PFSK-1 (cell line): ENCODE measurements at regions not wholly inside any gene's neighbourhood (a gene's known extent, or its start where the extent isn't known, plus 50 kb on each side); places are given as distances from the start of the nearest gene placed in this dataset.

ENCODE experiments used
- FOXP2 ChIP-seq: optimal IDR thresholded peaks from 2 replicates; pipeline ENCODE3; 2011; ENCODE audit warnings: borderline replicate concordance, control low read depth, inconsistent platforms; ENCODE audit not compliant: insufficient read depth; ENCODE audit errors: extremely low read length, extremely low read depth
- POLR2AphosphoS5 ChIP-seq: IDR thresholded peaks from 2 replicates; pipeline ENCODE4 v1.6.1; 2012; ENCODE audit warnings: low read depth, mild to moderate bottlenecking, control low read depth, low read length, moderate library complexity
- SIN3A ChIP-seq: IDR thresholded peaks from 2 replicates; pipeline ENCODE4 v1.6.1; 2012; ENCODE audit warnings: mild to moderate bottlenecking, low read length, moderate library complexity, borderline replicate concordance; ENCODE audit not compliant: insufficient read depth
- TAF1 ChIP-seq: IDR thresholded peaks from 2 replicates; pipeline ENCODE4 v1.6.1; 2012; ENCODE audit warnings: low read length, control low read depth, borderline replicate concordance; ENCODE audit not compliant: insufficient read depth
- TF ChIP-seq, protein P1 (sequence below), 2 experiments: IDR thresholded peaks; 2 replicates each; pipeline versions ENCODE4 v1.6.1 to v1.8.0; 2011 to 2012; ENCODE audit warnings: low read depth in 2 of 2, low read length in 2 of 2, control low read depth in 1 of 2, inconsistent platforms in 1 of 2, mild to moderate bottlenecking in 1 of 2, moderate library complexity in 1 of 2; ENCODE audit not compliant: insufficient read depth in 1 of 2

DNA sequence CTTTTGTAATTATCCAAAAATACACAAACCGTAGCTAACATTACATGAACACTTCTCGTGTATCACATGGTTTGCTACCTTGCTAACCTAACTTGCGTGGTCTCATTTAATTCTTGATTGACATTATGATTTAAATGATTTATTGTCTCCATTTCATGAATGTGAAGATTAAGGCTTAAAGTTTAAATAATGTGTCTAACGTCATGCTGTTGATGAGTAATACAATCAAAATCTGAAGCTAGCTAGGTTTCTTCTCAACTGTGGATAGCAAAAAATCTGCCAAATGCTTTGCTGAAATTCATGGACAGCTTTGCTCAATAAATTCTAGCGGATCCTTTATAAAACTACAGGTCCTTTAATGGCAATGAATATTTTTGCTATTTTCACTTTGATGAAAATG lies 274.1 kb upstream of the MC4R start:
- TF ChIP-seq, protein P1, sequence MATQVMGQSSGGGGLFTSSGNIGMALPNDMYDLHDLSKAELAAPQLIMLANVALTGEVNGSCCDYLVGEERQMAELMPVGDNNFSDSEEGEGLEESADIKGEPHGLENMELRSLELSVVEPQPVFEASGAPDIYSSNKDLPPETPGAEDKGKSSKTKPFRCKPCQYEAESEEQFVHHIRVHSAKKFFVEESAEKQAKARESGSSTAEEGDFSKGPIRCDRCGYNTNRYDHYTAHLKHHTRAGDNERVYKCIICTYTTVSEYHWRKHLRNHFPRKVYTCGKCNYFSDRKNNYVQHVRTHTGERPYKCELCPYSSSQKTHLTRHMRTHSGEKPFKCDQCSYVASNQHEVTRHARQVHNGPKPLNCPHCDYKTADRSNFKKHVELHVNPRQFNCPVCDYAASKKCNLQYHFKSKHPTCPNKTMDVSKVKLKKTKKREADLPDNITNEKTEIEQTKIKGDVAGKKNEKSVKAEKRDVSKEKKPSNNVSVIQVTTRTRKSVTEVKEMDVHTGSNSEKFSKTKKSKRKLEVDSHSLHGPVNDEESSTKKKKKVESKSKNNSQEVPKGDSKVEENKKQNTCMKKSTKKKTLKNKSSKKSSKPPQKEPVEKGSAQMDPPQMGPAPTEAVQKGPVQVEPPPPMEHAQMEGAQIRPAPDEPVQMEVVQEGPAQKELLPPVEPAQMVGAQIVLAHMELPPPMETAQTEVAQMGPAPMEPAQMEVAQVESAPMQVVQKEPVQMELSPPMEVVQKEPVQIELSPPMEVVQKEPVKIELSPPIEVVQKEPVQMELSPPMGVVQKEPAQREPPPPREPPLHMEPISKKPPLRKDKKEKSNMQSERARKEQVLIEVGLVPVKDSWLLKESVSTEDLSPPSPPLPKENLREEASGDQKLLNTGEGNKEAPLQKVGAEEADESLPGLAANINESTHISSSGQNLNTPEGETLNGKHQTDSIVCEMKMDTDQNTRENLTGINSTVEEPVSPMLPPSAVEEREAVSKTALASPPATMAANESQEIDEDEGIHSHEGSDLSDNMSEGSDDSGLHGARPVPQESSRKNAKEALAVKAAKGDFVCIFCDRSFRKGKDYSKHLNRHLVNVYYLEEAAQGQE (IDR thresholded peaks at IDR 0.05; ENCODE audit: insufficient read depth in 1 of 2, low read depth in 2 of 2, low read length in 2 of 2): no peak
- no peak for TF ChIP-seq POLR2AphosphoS5
- TF ChIP-seq FOXP2: no peak
- TF ChIP-seq TAF1: no peak
- no peak for TF ChIP-seq SIN3A

DNA sequence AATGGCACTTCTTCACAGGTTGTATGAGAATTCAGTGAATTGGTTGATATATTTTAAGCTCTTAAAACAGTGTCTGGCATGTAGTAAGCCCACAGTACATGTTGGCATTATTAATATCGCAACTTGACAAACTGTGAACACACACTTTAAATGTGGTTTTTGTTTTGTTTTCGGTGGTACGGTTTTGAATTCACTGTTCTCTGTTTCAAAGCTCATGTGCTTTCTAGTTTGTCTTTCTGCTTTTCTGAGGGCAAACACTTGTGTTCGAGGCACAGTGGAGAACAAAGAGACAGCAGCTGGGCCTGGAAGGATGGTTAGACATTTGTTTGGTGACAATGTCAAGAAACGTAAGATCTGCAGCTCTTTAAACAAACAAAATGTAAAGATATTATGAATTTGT lies 276.5 kb upstream of the MC4R start:
- TF ChIP-seq SIN3A (no peak), TAF1 (no peak), FOXP2 (no peak), POLR2AphosphoS5 (no peak)
- TF ChIP-seq, protein P1 (IDR thresholded peaks at IDR 0.05; ENCODE audit: insufficient read depth in 1 of 2, low read depth in 2 of 2, low read length in 2 of 2): no peak

DNA sequence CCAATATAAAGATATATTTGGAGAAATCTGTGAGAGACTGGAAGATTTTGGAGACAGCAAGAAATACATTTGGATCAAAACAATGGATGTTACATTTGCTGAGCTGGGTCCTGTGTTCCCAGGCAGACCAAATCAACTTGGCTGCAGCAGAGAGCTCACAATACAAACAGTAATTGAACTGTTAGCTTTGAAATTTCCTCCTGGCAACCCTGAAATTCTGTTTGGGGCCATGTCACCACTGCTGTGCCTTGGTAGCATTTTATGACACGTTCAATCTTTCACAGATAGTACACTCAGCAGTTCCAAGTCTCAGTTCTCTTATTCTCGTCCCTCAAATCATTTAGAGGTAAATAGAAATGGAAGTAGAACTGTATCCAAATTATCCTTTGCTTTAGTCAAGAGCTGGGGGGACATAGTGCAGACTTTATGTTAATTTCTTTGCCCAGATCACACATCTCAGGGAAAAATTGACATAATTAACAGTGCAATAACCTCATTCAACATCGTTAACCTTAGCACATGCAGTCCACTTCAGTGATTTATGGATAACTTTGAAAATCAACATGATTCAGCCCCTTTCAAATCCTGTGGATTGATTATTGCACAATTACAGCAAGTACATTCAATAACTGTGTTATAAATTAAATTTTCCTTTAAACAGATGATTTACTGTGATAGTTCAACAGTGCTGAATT lies 277.4 kb upstream of the MC4R start:
- no peak for TF ChIP-seq FOXP2
- TF ChIP-seq SIN3A: no peak
- TF ChIP-seq TAF1: no peak
- TF ChIP-seq, protein P1 (IDR thresholded peaks at IDR 0.05; ENCODE audit: insufficient read depth in 1 of 2, low read depth in 2 of 2, low read length in 2 of 2): no peak
- TF ChIP-seq POLR2AphosphoS5: no peak

DNA sequence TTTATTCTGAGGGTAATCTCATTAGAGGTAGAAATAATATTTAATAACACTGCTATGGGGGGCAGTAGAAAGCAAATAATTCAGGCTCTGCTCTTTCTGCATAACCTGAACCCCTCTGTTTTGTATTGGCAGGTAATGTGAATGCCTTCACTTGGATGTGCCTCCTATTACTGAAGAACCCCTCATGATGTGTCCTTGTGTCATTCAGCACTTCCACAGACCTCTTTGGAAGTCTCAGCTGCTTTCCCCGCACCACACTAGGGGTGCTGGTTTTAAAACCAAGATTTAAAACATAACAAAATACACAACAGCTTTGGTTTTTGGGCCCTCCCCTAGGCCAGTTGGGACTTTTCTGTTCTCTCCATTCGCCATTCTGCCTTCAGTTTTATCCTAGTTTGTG lies 281.7 kb upstream of the MC4R start:
- TF ChIP-seq, protein P1 (IDR thresholded peaks at IDR 0.05; ENCODE audit: insufficient read depth in 1 of 2, low read depth in 2 of 2, low read length in 2 of 2): no peak
- TF ChIP-seq POLR2AphosphoS5 (no peak), SIN3A (no peak), TAF1 (no peak), FOXP2 (no peak)

DNA sequence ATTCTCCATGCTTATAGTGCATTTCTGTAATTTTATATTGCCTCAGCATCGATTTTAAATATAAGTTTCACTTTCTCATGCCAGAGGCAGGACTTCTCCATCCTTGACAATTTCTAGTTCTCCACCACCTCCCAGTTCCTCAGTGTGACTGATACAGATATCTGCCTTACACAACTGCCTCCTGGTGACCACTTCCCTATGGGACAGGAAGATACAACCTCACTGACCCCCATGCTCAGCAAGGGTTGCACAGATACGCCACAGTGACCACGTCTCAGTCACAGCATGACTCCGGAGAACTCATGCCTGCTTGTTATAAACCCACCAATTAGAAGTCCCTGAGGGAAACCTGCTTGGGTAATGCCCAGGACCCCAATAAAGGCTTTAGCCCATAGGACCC lies 284.0 kb upstream of the MC4R start:
- no peak for TF ChIP-seq TAF1
- no peak for TF ChIP-seq SIN3A
- TF ChIP-seq, protein P1 (IDR thresholded peaks at IDR 0.05; ENCODE audit: insufficient read depth in 1 of 2, low read depth in 2 of 2, low read length in 2 of 2): no peak
- TF ChIP-seq POLR2AphosphoS5: no peak
- TF ChIP-seq FOXP2: no peak
